Calu3 (cell line): ENCODE measurements at regions not wholly inside any gene's neighbourhood (a gene's known extent, or its start where the extent isn't known, plus 50 kb on each side); places are given as distances from the start of the nearest gene placed in this dataset.

ENCODE experiments used
- BruUV-seq: library from RNA; stranded (reverse); fragments of 400-500 nt; replicated peaks from 2 replicates; lab custom pipeline; 2021; lab: Mats Ljungman, UMichigan
- CTCF ChIA-PET: fragments of 300-600 bp; sonication (Branson Sonifier 250); formaldehyde crosslinking; loops from one replicate; lab custom pipeline; 2022; ENCODE audit warnings: antibody characterized with exemption; lab: Charles Lee
- DNase-seq: peaks from one replicate; pipeline ENCODE4 v3.0.0; 2022
- H3K27ac Mint-ChIP-seq: one replicate; pipeline ENCODE4 v1.8.0; 2022; ENCODE audit warnings: mixed read lengths; ENCODE audit not compliant: unreplicated experiment
- H3K27me3 Mint-ChIP-seq: one replicate; pipeline ENCODE4 v1.8.0; 2022; ENCODE audit warnings: mixed read lengths; ENCODE audit not compliant: unreplicated experiment
- H3K36me3 Mint-ChIP-seq: one replicate; pipeline ENCODE4 v1.8.0; 2022; ENCODE audit warnings: mild to moderate bottlenecking, moderate library complexity, mixed read lengths; ENCODE audit not compliant: insufficient read depth, unreplicated experiment
- H3K4me1 Mint-ChIP-seq: one replicate; pipeline ENCODE4 v1.8.0; 2022; ENCODE audit warnings: mild to moderate bottlenecking, low read depth, mixed read lengths; ENCODE audit not compliant: unreplicated experiment
- H3K4me3 Mint-ChIP-seq: one replicate; pipeline ENCODE4 v1.8.0; 2022; ENCODE audit warnings: mild to moderate bottlenecking, low read depth, moderate library complexity, mixed read lengths; ENCODE audit not compliant: unreplicated experiment
- H3K9me3 Mint-ChIP-seq: one replicate; pipeline ENCODE4 v1.8.0; 2022; ENCODE audit warnings: low read depth, mixed read lengths; ENCODE audit not compliant: unreplicated experiment
- CTCF ChIP-seq: fragments of 200-600 bp; IDR thresholded peaks from one replicate; pipeline ENCODE4 v1.8.0; 2022; ENCODE audit warnings: antibody characterized with exemption; ENCODE audit not compliant: unreplicated experiment
- intact Hi-C: fragments of 100-400 bp; cut with micrococcal nuclease; formaldehyde crosslinking; loops from one replicate; pipeline ENCODE4 v1.10.0; 2022; ENCODE audit not compliant: unreplicated experiment

- H3K4me3 Mint-ChIP-seq: no peak overlapping the region
- no peaks in the 10 kb centered on the region for H3K9me3 Mint-ChIP-seq
- TF ChIP-seq CTCF: no peak
- peaks cover 8% of the 10 kb centered on the region for H3K4me1 Mint-ChIP-seq
- no peak for DNase-seq
- no peaks in the 10 kb centered on the region for H3K27me3 Mint-ChIP-seq
- BruUV-seq: no TSS peak
- intact Hi-C loops: no loop called here
- H3K36me3 Mint-ChIP-seq: no peaks in the 10 kb centered on the region
- no peak overlapping the region for H3K27ac Mint-ChIP-seq
- CTCF ChIA-PET: no interaction called here
Observed at GRCh38 chr6:105769197-105769596, 316.9 kb upstream of the PRDM1 start.

GRCh38 chr6:105767541-105767940 is 318.6 kb upstream of the PRDM1 start:
- CTCF ChIA-PET: no interaction called here
- Mint-ChIP-seq H3K27ac (no peak overlapping the region), H3K4me3 (no peak overlapping the region), H3K4me1 (peaks cover 11% of the 10 kb centered on the region), H3K9me3 (no peaks in the 10 kb centered on the region), H3K36me3 (no peaks in the 10 kb centered on the region), H3K27me3 (no peaks in the 10 kb centered on the region)
- BruUV-seq: no TSS peak
- TF ChIP-seq CTCF: no peak
- no peak for DNase-seq
- intact Hi-C loops: no loop called here

- no peak overlapping the region for H3K27ac Mint-ChIP-seq
- no peak for TF ChIP-seq CTCF
- intact Hi-C loops: no loop called here
- no peak for DNase-seq
- H3K4me3 Mint-ChIP-seq: no peak overlapping the region
- no TSS peak for BruUV-seq
- peaks cover 14% of the 10 kb centered on the region for H3K4me1 Mint-ChIP-seq
- no peaks in the 10 kb centered on the region for H3K27me3 Mint-ChIP-seq
- no peaks in the 10 kb centered on the region for H3K9me3 Mint-ChIP-seq
- peaks cover 1% of the 10 kb centered on the region for H3K36me3 Mint-ChIP-seq
- CTCF ChIA-PET: no interaction called here
Observed at GRCh38 chr6:105765239-105765638, 320.9 kb upstream of the PRDM1 start.

- no TSS peak for BruUV-seq
- Mint-ChIP-seq H3K9me3 (no peaks in the 10 kb centered on the region), H3K4me3 (no peak overlapping the region), H3K4me1 (peaks cover 23% of the 10 kb centered on the region), H3K27me3 (no peaks in the 10 kb centered on the region), H3K27ac (no peak overlapping the region), H3K36me3 (peaks cover 7% of the 10 kb centered on the region)
- CTCF ChIA-PET: no interaction called here
- intact Hi-C loops: no loop called here
- DNase-seq: no peak
- TF ChIP-seq CTCF: no peak
Observed at GRCh38 chr6:105764315-105764714, 321.8 kb upstream of the PRDM1 start.

GRCh38 chr6:105763866-105764265 is 322.3 kb upstream of the PRDM1 start:
- H3K4me3 Mint-ChIP-seq: no peak overlapping the region
- no peak for DNase-seq
- CTCF ChIA-PET: no interaction called here
- H3K27me3 Mint-ChIP-seq: no peaks in the 10 kb centered on the region
- H3K4me1 Mint-ChIP-seq: peaks cover 23% of the 10 kb centered on the region
- no peaks in the 10 kb centered on the region for H3K9me3 Mint-ChIP-seq
- peak overlapping the region; percentile 0 for H3K27ac Mint-ChIP-seq
- intact Hi-C loops: no loop called here
- BruUV-seq: no TSS peak
- peaks cover 7% of the 10 kb centered on the region for H3K36me3 Mint-ChIP-seq
- no peak for TF ChIP-seq CTCF
